Natural killer cell (primary cell): ENCODE measurements at regions not wholly inside any gene's neighbourhood (a gene's known extent, or its start where the extent isn't known, plus 50 kb on each side); places are given as distances from the start of the nearest gene placed in this dataset.

Experiments
- ATAC-seq, 3 donors: fragments of 150-1000 bp in 2 of 3; fragments of 200-7000 bp in 1 of 3; cut with Tn5 transposase; 1 replicate in 1 of 3; 2 replicates in 2 of 3; pipeline ENCODE4 v1.10.0; 2021; ENCODE audit warnings: mild to moderate bottlenecking in 2 of 3, moderate library complexity in 2 of 3
- DNase-seq, 2 donors: peaks; one replicate each; pipeline versions ENCODE4 v3.0.0 to v3.0.0-alpha.2; 2013 to 2021; ENCODE audit warnings: mixed read lengths in 1 of 2
- H3K27ac ChIP-seq: one replicate; pipeline ENCODE4 v1.5.1; 2013; ENCODE audit warnings: mild to moderate bottlenecking, low read length
- H3K27me3 ChIP-seq: one replicate; pipeline ENCODE4 v1.6.1; 2013; ENCODE audit warnings: low read length; ENCODE audit not compliant: control insufficient read depth, insufficient read depth
- H3K36me3 ChIP-seq: one replicate; pipeline ENCODE4 v1.6.1; 2013; ENCODE audit warnings: low read length; ENCODE audit not compliant: control insufficient read depth, insufficient read depth
- H3K4me1 ChIP-seq: one replicate; pipeline ENCODE4 v1.6.1; 2013; ENCODE audit warnings: low read length; ENCODE audit not compliant: control insufficient read depth, insufficient read depth
- H3K4me3 ChIP-seq: one replicate; pipeline ENCODE4 v1.5.1; 2013; ENCODE audit warnings: low read length
- H3K9me3 ChIP-seq: one replicate; pipeline ENCODE4 v1.6.1; 2013; ENCODE audit warnings: low read length; ENCODE audit not compliant: control insufficient read depth, insufficient read depth
- H3K27ac Mint-ChIP-seq, 2 donors: one replicate each; pipeline ENCODE4 v1.8.0; 2022; ENCODE audit warnings: mild to moderate bottlenecking in 2 of 2, mixed read lengths in 2 of 2, moderate library complexity in 1 of 2
- H3K27me3 Mint-ChIP-seq, 2 donors: one replicate each; pipeline ENCODE4 v1.8.0; 2022; ENCODE audit warnings: low read depth in 2 of 2, mixed read lengths in 2 of 2
- H3K36me3 Mint-ChIP-seq: one replicate; pipeline ENCODE4 v1.8.0; 2022; ENCODE audit warnings: mixed read lengths
- H3K4me1 Mint-ChIP-seq, 2 donors: one replicate each; pipeline ENCODE4 v1.8.0; 2022; ENCODE audit warnings: mixed read lengths in 2 of 2
- H3K4me3 Mint-ChIP-seq: one replicate; pipeline ENCODE4 v1.8.0; 2022; ENCODE audit warnings: mild to moderate bottlenecking, moderate library complexity, mixed read lengths
- H3K9me3 Mint-ChIP-seq, 2 donors: one replicate each; pipeline ENCODE4 v1.8.0; 2022; ENCODE audit warnings: mixed read lengths in 2 of 2
- CTCF ChIP-seq: fragments of 200-600 bp; IDR thresholded peaks from one replicate; pipeline ENCODE4 v1.8.0; 2022; ENCODE audit warnings: antibody characterized with exemption
- WGBS: methylation state at CpG from one replicate; pipeline ENCODE4 v1.1.7; 2013; ENCODE audit warnings: missing lambda C conversion rate; ENCODE audit not compliant: insufficient coverage; 5-methylcytosine and 5-hydroxymethylcytosine counted together
- intact Hi-C: fragments of 100-400 bp; cut with micrococcal nuclease; formaldehyde crosslinking; loops from one replicate; pipeline ENCODE4 v1.14.2; 2022

- Histone ChIP-seq H3K27ac (no peak overlapping the region), H3K36me3 (no peaks in the 10 kb centered on the region), H3K27me3 (no peaks in the 10 kb centered on the region), H3K4me1 (no peaks in the 10 kb centered on the region), H3K9me3 (no peaks in the 10 kb centered on the region), H3K4me3 (no peak overlapping the region)
- Mint-ChIP-seq H3K27me3 (no peaks in the 10 kb centered on the region), H3K4me3 (no peak overlapping the region), H3K4me1 (no peaks in the 10 kb centered on the region), H3K27ac (no peak overlapping the region), H3K36me3 (no peaks in the 10 kb centered on the region), H3K9me3 (peaks cover 0 to 9% of the 10 kb centered on the region in 2 donors)
- 96% methylated on average over 2 of the region's 2 CpGs for WGBS
- intact Hi-C loops, result no loop called here
- ATAC-seq (no peak), DNase-seq (no peak)
- TF ChIP-seq CTCF, result no peak
Measured at GRCh38 chrX:82161195-82161594, 959.3 kb downstream of the SH3BGRL start.

DNA sequence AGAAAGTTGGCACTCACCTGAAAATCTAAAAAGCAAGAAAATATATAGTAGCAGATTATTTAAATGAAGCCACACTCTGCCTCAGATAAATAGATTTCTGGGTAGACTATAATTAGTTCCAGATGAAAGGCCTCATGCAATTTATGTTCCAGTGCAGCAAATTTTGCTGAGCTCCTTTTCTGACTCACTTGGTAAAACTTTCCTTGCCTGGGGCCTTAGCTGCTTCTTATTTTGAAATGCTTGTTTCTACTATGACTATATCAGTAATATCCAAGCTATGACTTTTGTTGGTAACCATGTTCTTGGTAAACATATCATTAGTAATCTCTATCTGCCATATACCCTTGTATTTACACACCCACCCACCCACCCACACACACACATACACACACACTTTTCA is 961.8 kb downstream of the SH3BGRL start:
- intact Hi-C loops, result no loop called here

GRCh38 chrX:82196866-82197265 is 995.0 kb downstream of the SH3BGRL start:
- Histone ChIP-seq H3K4me1 (no peaks in the 10 kb centered on the region), H3K9me3 (no peaks in the 10 kb centered on the region), H3K4me3 (no peak overlapping the region), H3K36me3 (no peaks in the 10 kb centered on the region), H3K27ac (no peak overlapping the region), H3K27me3 (no peaks in the 10 kb centered on the region)
- no peak overlapping the region for H3K4me3 Mint-ChIP-seq
- H3K4me1 Mint-ChIP-seq, result no peaks in the 10 kb centered on the region
- no peak for TF ChIP-seq CTCF
- ATAC-seq (no peak), DNase-seq (no peak)
- H3K36me3 Mint-ChIP-seq, result no peaks in the 10 kb centered on the region
- no CpG with 5 or more reads among the region's 1 CpG for WGBS
- no peak overlapping the region for H3K27ac Mint-ChIP-seq
- intact Hi-C loops, result no loop called here
- H3K27me3 Mint-ChIP-seq, result no peaks in the 10 kb centered on the region
- H3K9me3 Mint-ChIP-seq, result peaks cover 0 to 9% of the 10 kb centered on the region in 2 donors

More for the DNA sequence above, 961.8 kb downstream of the SH3BGRL start:
- ATAC-seq, result no peak
- Mint-ChIP-seq H3K9me3 (peaks cover 2 to 15% of the 10 kb centered on the region in 2 donors), H3K4me3 (no peak overlapping the region), H3K27ac (no peak overlapping the region), H3K36me3 (no peaks in the 10 kb centered on the region), H3K4me1 (no peaks in the 10 kb centered on the region), H3K27me3 (no peaks in the 10 kb centered on the region)
- Histone ChIP-seq H3K36me3 (no peaks in the 10 kb centered on the region), H3K4me1 (no peaks in the 10 kb centered on the region), H3K4me3 (no peak overlapping the region), H3K9me3 (no peaks in the 10 kb centered on the region), H3K27me3 (no peaks in the 10 kb centered on the region), H3K27ac (no peak overlapping the region)
- no peak for DNase-seq
- TF ChIP-seq CTCF, result no peak

- ATAC-seq (no peak), DNase-seq (no peak)
- H3K36me3 Mint-ChIP-seq, result no peaks in the 10 kb centered on the region
- TF ChIP-seq CTCF, result no peak
- H3K4me3 ChIP-seq, result no peak overlapping the region
- no peaks in the 10 kb centered on the region for H3K27me3 Mint-ChIP-seq
- no peak overlapping the region for H3K27ac ChIP-seq
- H3K4me3 Mint-ChIP-seq, result no peak overlapping the region
- intact Hi-C loops, result no loop called here
- H3K27me3 ChIP-seq, result no peaks in the 10 kb centered on the region
- H3K4me1 ChIP-seq, result no peaks in the 10 kb centered on the region
- H3K9me3 ChIP-seq, result no peaks in the 10 kb centered on the region
- no peaks in the 10 kb centered on the region for H3K36me3 ChIP-seq
- no peak overlapping the region for H3K27ac Mint-ChIP-seq
- WGBS, result 81% methylated on average over 3 of the region's 3 CpGs
- no peaks in the 10 kb centered on the region for H3K4me1 Mint-ChIP-seq
- peaks cover 0 to 5% of the 10 kb centered on the region in 2 donors for H3K9me3 Mint-ChIP-seq
Measured at GRCh38 chrX:82208975-82209374, 1007.1 kb downstream of the SH3BGRL start.
